Keratinocyte (primary cell): ENCODE measurements at regions not wholly inside any gene's neighbourhood (a gene's known extent, or its start where the extent isn't known, plus 50 kb on each side); places are given as distances from the start of the nearest gene placed in this dataset.

Experiments
- DNase-seq: peaks from one replicate; pipeline ENCODE4 v3.0.0-alpha.2; 2011; ENCODE audit warnings: low read depth, missing footprints, low spot score
- FAIRE-seq: peaks from 2 replicates; lab custom pipeline; 2011; peaks lifted over from hg19 to GRCh38; lab: Jason Lieb, UNC
- H2AFZ ChIP-seq: 2 replicates; pipeline ENCODE4 v1.6.0; 2012; ENCODE audit warnings: low read length, control low read depth, inconsistent platforms; ENCODE audit not compliant: control insufficient read depth
- H3K27ac ChIP-seq: 2 replicates; pipeline ENCODE4 v1.5.1; 2011; ENCODE audit warnings: low read length; ENCODE audit not compliant: control insufficient read depth, insufficient read depth
- H3K27me3 ChIP-seq: 3 replicates; pipeline ENCODE4 v1.6.0; 2011; ENCODE audit warnings: low read length; ENCODE audit not compliant: control insufficient read depth, insufficient read depth; ENCODE audit errors: extremely low read depth
- H3K36me3 ChIP-seq, 2 experiments: 2 replicates in 1 of 2; 3 replicates in 1 of 2; pipeline ENCODE4 v1.5.1; 2011; ENCODE audit warnings: low read length in 2 of 2, mild to moderate bottlenecking in 1 of 2; ENCODE audit not compliant: control insufficient read depth in 2 of 2, insufficient read depth in 2 of 2; ENCODE audit errors: extremely low read depth in 1 of 2
- H3K4me1 ChIP-seq: 3 replicates; pipeline ENCODE4 v1.5.1; 2011; ENCODE audit warnings: low read length; ENCODE audit not compliant: control insufficient read depth, insufficient read depth; ENCODE audit errors: extremely low read depth
- H3K4me2 ChIP-seq: 3 replicates; pipeline ENCODE4 v1.6.0; 2011; ENCODE audit warnings: low read depth, low read length; ENCODE audit not compliant: control insufficient read depth, insufficient read depth; ENCODE audit errors: extremely low read depth
- H3K4me3 ChIP-seq, 3 experiments: fragments of 200-600 bp in 1 of 3; sonication (generic) in 1 of 3; 2 replicates in 2 of 3; 3 replicates in 1 of 3; pipeline ENCODE4 v1.5.1; 2011 to 2016; ENCODE audit warnings: low read length in 3 of 3, mild to moderate bottlenecking in 3 of 3, control low read depth in 2 of 3, inconsistent platforms in 1 of 3, low read depth in 1 of 3, mixed read lengths in 1 of 3, mixed run types in 1 of 3, moderate library complexity in 1 of 3; ENCODE audit not compliant: control insufficient read depth in 2 of 3, insufficient read depth in 2 of 3; ENCODE audit errors: extremely low read depth in 1 of 3
- H3K79me2 ChIP-seq: 2 replicates; pipeline ENCODE4 v1.6.0; 2012; ENCODE audit warnings: low read length; ENCODE audit not compliant: control insufficient read depth, insufficient read depth
- H3K9ac ChIP-seq: 3 replicates; pipeline ENCODE4 v1.6.0; 2011; ENCODE audit warnings: low read length; ENCODE audit not compliant: control insufficient read depth, insufficient read depth; ENCODE audit errors: extremely low read depth
- H3K9me1 ChIP-seq: 3 replicates; pipeline ENCODE4 v1.6.0; 2011; ENCODE audit warnings: low read length; ENCODE audit not compliant: control insufficient read depth, insufficient read depth; ENCODE audit errors: extremely low read depth
- H3K9me3 ChIP-seq: 2 replicates; pipeline ENCODE4 v1.5.1; 2012; ENCODE audit warnings: low read depth, low read length; ENCODE audit not compliant: control insufficient read depth
- H4K20me1 ChIP-seq: 3 replicates; pipeline ENCODE4 v1.6.0; 2011; ENCODE audit warnings: low read length; ENCODE audit not compliant: control insufficient read depth, insufficient read depth; ENCODE audit errors: extremely low read depth
- CTCF ChIP-seq, 3 experiments: IDR thresholded peaks in 1 of 3; conservative IDR thresholded peaks in 1 of 3; optimal IDR thresholded peaks in 1 of 3; 2 replicates in 2 of 3; 3 replicates in 1 of 3; pipeline versions ENCODE3 to v1.5.1; 2011; ENCODE audit warnings: low read length in 3 of 3, mild to moderate bottlenecking in 3 of 3, moderate library complexity in 2 of 3, control low read depth in 1 of 3, inconsistent platforms in 1 of 3; ENCODE audit not compliant: insufficient read depth in 2 of 3; ENCODE audit errors: extremely low read depth in 1 of 3
- EZH2 ChIP-seq: IDR thresholded peaks from one replicate; pipeline ENCODE4 v1.6.1; 2012; ENCODE audit warnings: inconsistent platforms, mild to moderate bottlenecking, low read length, moderate library complexity
- dilution Hi-C: fragments of 300-500 bp; cut with MboI; formaldehyde crosslinking; loops from one replicate; pipeline ENCODE4 v1.7.0; 2020; ENCODE audit warnings: low sequenced_read_pairs; ENCODE audit not compliant: extremely low pct_ligation_motif_present

- no peak overlapping the region for H3K27ac ChIP-seq
These were observed 69.3 kb upstream of the YWHAQ start for GRCh38 chr2:9700109-9700495.

GRCh38 chr2:9702604-9703084 lies 71.8 kb upstream of the YWHAQ start:
- Histone ChIP-seq H2AFZ (no peak overlapping the region), H3K27ac (no peak overlapping the region), H4K20me1 (no peaks in the 10 kb centered on the region), H3K9me1 (no peaks in the 10 kb centered on the region), H3K4me2 (no peak overlapping the region), H3K4me3 (no peak overlapping the region), H3K4me1 (peaks cover 33% of the 10 kb centered on the region), H3K9ac (no peak overlapping the region), H3K36me3 (no peaks in the 10 kb centered on the region), H3K27me3 (no peaks in the 10 kb centered on the region), H3K9me3 (no peaks in the 10 kb centered on the region), H3K79me2 (no peaks in the 10 kb centered on the region)
- DNase-seq = no peak
- dilution Hi-C loops = no loop called here
- TF ChIP-seq CTCF (optimal IDR thresholded peaks at IDR 0.05 in 1 of 3, IDR thresholded peaks at IDR 0.05 in 1 of 3, conservative IDR thresholded peaks at IDR 0.05 in 1 of 3; ENCODE audit: extremely low read depth in 1 of 3, insufficient read depth in 2 of 3, low read length in 3 of 3) (no peak), EZH2 (no peak)
- no peak for FAIRE-seq

More at GRCh38 chr2:9700109-9700495, 69.3 kb upstream of the YWHAQ start:
- Histone ChIP-seq H3K36me3 (no peaks in the 10 kb centered on the region), H3K4me3 (no peak overlapping the region), H3K79me2 (no peaks in the 10 kb centered on the region), H3K9me3 (no peaks in the 10 kb centered on the region), H3K9me1 (no peaks in the 10 kb centered on the region), H3K9ac (no peak overlapping the region), H3K4me1 (peaks cover 43% of the 10 kb centered on the region), H3K27me3 (no peaks in the 10 kb centered on the region), H3K4me2 (no peak overlapping the region), H2AFZ (no peak overlapping the region), H4K20me1 (no peaks in the 10 kb centered on the region)
- dilution Hi-C loops = no loop called here
- DNase-seq = no peak
- no peak for FAIRE-seq
- TF ChIP-seq CTCF (optimal IDR thresholded peaks at IDR 0.05 in 1 of 3, IDR thresholded peaks at IDR 0.05 in 1 of 3, conservative IDR thresholded peaks at IDR 0.05 in 1 of 3; ENCODE audit: extremely low read depth in 1 of 3, insufficient read depth in 2 of 3, low read length in 3 of 3) (no peak), EZH2 (no peak)
